ENCODE measurements at regions not wholly inside any gene's neighbourhood (a gene's known extent, or its start where the extent isn't known, plus 50 kb on each side); places are given as distances from the start of the nearest gene placed in this dataset.

GRCh38 chr2:126059379-126059778, 596.6 kb upstream of the GYPC start:
- no TSS peak for BruUV-seq (replicated peaks)
- intact Hi-C loops (cut with micrococcal nuclease; ENCODE audit: unreplicated experiment): no loop called here

DNA sequence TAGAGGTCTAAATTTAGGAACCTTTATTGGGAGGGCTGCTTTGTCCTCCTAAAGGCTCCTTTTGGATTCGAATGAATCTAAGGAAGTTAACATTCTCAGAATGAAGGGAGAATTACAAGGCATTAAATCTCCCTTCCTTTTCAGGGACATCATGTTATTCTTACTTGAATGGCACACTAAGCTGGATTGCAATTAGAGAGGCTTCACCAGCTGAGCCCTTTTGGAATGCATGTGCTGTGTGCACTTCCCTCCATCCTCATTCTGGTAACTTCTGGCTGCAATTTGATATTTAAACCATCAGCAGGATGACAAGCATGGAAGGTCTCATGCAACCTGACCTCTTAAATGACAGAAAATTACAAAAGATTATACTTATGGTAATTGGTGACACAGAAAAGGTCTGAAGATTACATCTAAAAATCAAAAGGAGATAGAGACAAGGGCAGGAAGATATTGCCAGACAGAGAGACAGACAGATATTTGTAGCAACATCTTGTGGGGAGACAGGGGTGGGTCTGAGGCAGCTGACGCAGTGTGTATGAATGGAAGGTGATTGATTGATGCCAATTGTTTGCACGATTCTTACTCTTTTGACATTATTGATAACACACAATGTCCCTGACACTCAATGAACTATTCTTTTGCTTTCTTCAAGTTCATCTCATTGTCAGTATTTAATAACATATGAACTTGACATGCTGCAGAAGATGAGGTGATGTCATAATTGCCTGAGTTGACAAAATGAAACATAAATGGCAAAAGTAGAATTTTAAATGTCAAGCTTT, 570.8 kb upstream of the GYPC start:
- intact Hi-C loops (cut with micrococcal nuclease; ENCODE audit: unreplicated experiment) (no loop called here), in situ Hi-C loops (cut with HindIII; ENCODE audit: extremely low pct_ligation_motif_present, low pct_unique_long_range_greater_than_20kb) (no loop called here)
- ATAC-seq (no peak), FAIRE-seq (no peak), DNase-seq (ENCODE audit: low spot score) (no peak)
- CTCF ChIA-PET (ENCODE audit: low intra/inter-chr PET ratio, low total read pairs): no interaction called here
- no TSS peak for BruUV-seq (replicated peaks)
- 9% methylated on average over 3 of the region's 3 CpGs for WGBS (ENCODE audit: low lambda C conversion rate)
- Histone ChIP-seq H3K4me2 (ENCODE audit: low read depth, low read length) (no peak overlapping the region), H3K4me1 (ENCODE audit: insufficient read depth, low read length) (no peaks in the 10 kb centered on the region), H3K27ac (ENCODE audit: extremely low read length, insufficient read depth, low read length) (no peak overlapping the region), H4K20me1 (ENCODE audit: insufficient read depth, low read length) (no peaks in the 10 kb centered on the region), H3K9me3 (ENCODE audit: low read length) (peaks cover 74% of the 10 kb centered on the region), H3K9ac (ENCODE audit: insufficient read depth, low read depth, low read length) (no peak overlapping the region), H3K4me3 (replicated peaks in 1 of 3; ENCODE audit: insufficient read depth in 1 of 3, low read depth in 2 of 3, low read length in 3 of 3) (no peak overlapping the region), H3K79me2 (ENCODE audit: insufficient read depth, low read length) (no peaks in the 10 kb centered on the region), H3K36me3 (replicated peaks in 1 of 2; ENCODE audit: control insufficient read depth in 1 of 2, insufficient read depth in 2 of 2, low read length in 2 of 2) (no peaks in the 10 kb centered on the region), H3K27me3 (ENCODE audit: control insufficient read depth in 1 of 2, insufficient read depth in 2 of 2, low read length in 2 of 2) (no peaks in the 10 kb centered on the region), H2AFZ (ENCODE audit: low read length) (no peak overlapping the region)
- TF ChIP-seq ZNF33B (CRISPR knock-in tag; IDR thresholded peaks at IDR 0.05): no peak
- TF ChIP-seq ATF7 (IDR thresholded peaks at IDR 0.05): peak; percentile 74
- TF ChIP-seq ATF7 (CRISPR knock-in tag; IDR thresholded peaks at IDR 0.05): no peak
- POLR2A ChIA-PET: no interaction called here

More at GRCh38 chr2:126059379-126059778, 596.6 kb upstream of the GYPC start:
- Histone ChIP-seq H3K9ac (ENCODE audit: insufficient read depth, low read depth, low read length) (no peak overlapping the region), H3K4me1 (ENCODE audit: insufficient read depth, low read length) (no peaks in the 10 kb centered on the region), H3K9me3 (ENCODE audit: low read length) (peaks cover 100% of the 10 kb centered on the region), H3K27me3 (ENCODE audit: control insufficient read depth in 1 of 2, insufficient read depth in 2 of 2, low read length in 2 of 2) (no peaks in the 10 kb centered on the region; a peak in 1 of 5 replicates), H3K79me2 (ENCODE audit: insufficient read depth, low read length) (no peaks in the 10 kb centered on the region), H3K4me2 (ENCODE audit: low read depth, low read length) (no peak overlapping the region), H4K20me1 (ENCODE audit: insufficient read depth, low read length) (no peaks in the 10 kb centered on the region), H3K36me3 (replicated peaks in 1 of 2; ENCODE audit: control insufficient read depth in 1 of 2, insufficient read depth in 2 of 2, low read length in 2 of 2) (no peaks in the 10 kb centered on the region), H2AFZ (ENCODE audit: low read length) (no peak overlapping the region), H3K27ac (ENCODE audit: extremely low read length, insufficient read depth, low read length) (no peak overlapping the region), H3K4me3 (replicated peaks in 1 of 3; ENCODE audit: insufficient read depth in 1 of 3, low read depth in 2 of 3, low read length in 3 of 3) (no peak overlapping the region)
- 10% methylated on average over 2 of the region's 2 CpGs for WGBS (ENCODE audit: low lambda C conversion rate)
- no peak for ATAC-seq
- TF ChIP-seq ZSCAN21 (CRISPR knock-in tag; IDR thresholded peaks at IDR 0.05; ENCODE audit: borderline replicate concordance) (no peak), MLLT10 (CRISPR knock-in tag; IDR thresholded peaks at IDR 0.05) (no peak), AGO1 (IDR thresholded peaks at IDR 0.05; ENCODE audit: low read depth, low read length, poor library complexity, severe bottlenecking) (no peak)
- in situ Hi-C loops (cut with HindIII; ENCODE audit: extremely low pct_ligation_motif_present, low pct_unique_long_range_greater_than_20kb): no loop called here
- ChIA-PET CTCF (ENCODE audit: low intra/inter-chr PET ratio, low total read pairs) (no interaction called here), POLR2A (no interaction called here)
- DNase-seq (ENCODE audit: low spot score): no peak
- FAIRE-seq: no peak

Measured in HepG2 (cell line).